WI38 (cell line): ENCODE measurements at regions not wholly inside any gene's neighbourhood (a gene's known extent, or its start where the extent isn't known, plus 50 kb on each side); places are given as distances from the start of the nearest gene placed in this dataset.

Experiments
- H3K4me3 ChIP-seq: 2 replicates; pipeline ENCODE4 v1.5.1; 2011; ENCODE audit warnings: low read depth, mild to moderate bottlenecking, control low read depth, low read length
- CTCF ChIP-seq: IDR thresholded peaks from 2 replicates; pipeline ENCODE4 v1.5.1; 2012; ENCODE audit warnings: low read depth, mild to moderate bottlenecking, control low read depth, low read length

GRCh38 chr6:23179994-23180393, 610.6 kb downstream of the HDGFL1 start:
- H3K4me3 ChIP-seq, result no peak overlapping the region
- no peak for TF ChIP-seq CTCF

- no peak overlapping the region for H3K4me3 ChIP-seq
- no peak for TF ChIP-seq CTCF
Measured at GRCh38 chr6:23180504-23181293, 611.3 kb downstream of the HDGFL1 start.

GRCh38 chr6:23181356-23182110, 612.2 kb downstream of the HDGFL1 start:
- H3K4me3 ChIP-seq, result no peak overlapping the region

GRCh38 chr6:23183846-23184245, 614.5 kb downstream of the HDGFL1 start:
- no peak for TF ChIP-seq CTCF
- no peak overlapping the region for H3K4me3 ChIP-seq

More at GRCh38 chr6:23181356-23182110, 612.2 kb downstream of the HDGFL1 start:
- TF ChIP-seq CTCF, result no peak

- no peak for TF ChIP-seq CTCF
- no peak overlapping the region for H3K4me3 ChIP-seq
Measured at GRCh38 chr6:23184351-23184750, 615.0 kb downstream of the HDGFL1 start.

GRCh38 chr6:23195487-23195886, 626.1 kb downstream of the HDGFL1 start:
- TF ChIP-seq CTCF, result no peak
- H3K4me3 ChIP-seq, result no peak overlapping the region

GRCh38 chr6:23199541-23199940, 630.2 kb downstream of the HDGFL1 start:
- no peak overlapping the region for H3K4me3 ChIP-seq

More at GRCh38 chr6:23199541-23199940, 630.2 kb downstream of the HDGFL1 start:
- no peak for TF ChIP-seq CTCF
